Fibroblast of villous mesenchyme (primary cell): ENCODE measurements at regions not wholly inside any gene's neighbourhood (a gene's known extent, or its start where the extent isn't known, plus 50 kb on each side); places are given as distances from the start of the nearest gene placed in this dataset.

Experiments
- DNase-seq: peaks from one replicate; pipeline ENCODE4 v3.0.0-alpha.2; 2010; ENCODE audit warnings: low read depth
- H3K4me3 ChIP-seq: 2 replicates; pipeline ENCODE4 v1.5.1; 2011; ENCODE audit warnings: low read depth, mild to moderate bottlenecking, low read length
- TF ChIP-seq, protein P1 (sequence below): IDR thresholded peaks from 2 replicates; pipeline ENCODE4 v1.5.1; 2012; ENCODE audit warnings: low read depth, mild to moderate bottlenecking, low read length; ENCODE audit not compliant: insufficient read depth

DNA sequence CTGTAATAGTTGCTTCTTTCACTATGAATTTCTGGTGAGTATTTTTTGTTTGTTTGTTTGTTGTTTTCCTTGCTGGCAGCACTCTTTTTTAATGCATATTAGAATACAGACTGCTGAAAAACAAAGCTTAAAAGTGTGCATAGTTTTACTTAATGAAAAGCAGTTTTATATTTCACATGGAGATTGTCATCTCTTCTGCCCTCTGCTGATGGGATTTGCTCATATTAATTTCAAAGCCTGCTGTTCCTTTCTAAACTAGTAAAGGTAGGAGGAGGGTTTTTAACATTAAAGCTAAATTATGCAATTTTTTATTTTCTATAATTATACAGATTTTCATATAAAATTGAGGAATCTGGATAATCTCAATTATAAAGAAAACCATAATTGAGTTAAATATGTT lies 692.6 kb upstream of the SLITRK1 start:
- H3K4me3 ChIP-seq, result no peak overlapping the region
- DNase-seq, result no peak
- TF ChIP-seq, protein P1, sequence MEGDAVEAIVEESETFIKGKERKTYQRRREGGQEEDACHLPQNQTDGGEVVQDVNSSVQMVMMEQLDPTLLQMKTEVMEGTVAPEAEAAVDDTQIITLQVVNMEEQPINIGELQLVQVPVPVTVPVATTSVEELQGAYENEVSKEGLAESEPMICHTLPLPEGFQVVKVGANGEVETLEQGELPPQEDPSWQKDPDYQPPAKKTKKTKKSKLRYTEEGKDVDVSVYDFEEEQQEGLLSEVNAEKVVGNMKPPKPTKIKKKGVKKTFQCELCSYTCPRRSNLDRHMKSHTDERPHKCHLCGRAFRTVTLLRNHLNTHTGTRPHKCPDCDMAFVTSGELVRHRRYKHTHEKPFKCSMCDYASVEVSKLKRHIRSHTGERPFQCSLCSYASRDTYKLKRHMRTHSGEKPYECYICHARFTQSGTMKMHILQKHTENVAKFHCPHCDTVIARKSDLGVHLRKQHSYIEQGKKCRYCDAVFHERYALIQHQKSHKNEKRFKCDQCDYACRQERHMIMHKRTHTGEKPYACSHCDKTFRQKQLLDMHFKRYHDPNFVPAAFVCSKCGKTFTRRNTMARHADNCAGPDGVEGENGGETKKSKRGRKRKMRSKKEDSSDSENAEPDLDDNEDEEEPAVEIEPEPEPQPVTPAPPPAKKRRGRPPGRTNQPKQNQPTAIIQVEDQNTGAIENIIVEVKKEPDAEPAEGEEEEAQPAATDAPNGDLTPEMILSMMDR, result no peak

GRCh38 chr13:84571264-84571663 lies 689.0 kb upstream of the SLITRK1 start:
- no peak for DNase-seq
- H3K4me3 ChIP-seq, result no peak overlapping the region
- TF ChIP-seq, protein P1, result no peak

GRCh38 chr13:84570831-84571230 lies 688.6 kb upstream of the SLITRK1 start:
- no peak for DNase-seq
- TF ChIP-seq, protein P1, result no peak
- H3K4me3 ChIP-seq, result no peak overlapping the region

DNA sequence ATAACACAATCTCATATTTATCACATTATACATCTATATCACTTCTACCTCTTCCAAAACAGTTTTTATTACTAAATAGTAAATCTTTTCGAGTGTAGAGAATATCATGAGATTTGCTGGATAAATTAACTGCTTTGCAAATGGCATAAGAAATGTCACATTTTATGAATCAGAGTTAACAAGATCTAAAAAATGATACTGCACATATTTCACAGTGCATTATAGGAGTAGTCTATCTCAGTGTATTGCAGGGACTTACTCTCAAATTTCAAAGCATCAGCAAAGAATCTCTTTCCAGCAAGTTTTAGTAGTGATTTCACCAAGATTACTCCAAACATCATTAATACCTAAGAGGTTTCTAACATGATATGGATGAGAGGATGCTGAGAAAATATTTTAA lies 687.1 kb upstream of the SLITRK1 start:
- TF ChIP-seq, protein P1, result no peak
- H3K4me3 ChIP-seq, result no peak overlapping the region
- no peak for DNase-seq

GRCh38 chr13:84567848-84568247 lies 685.6 kb upstream of the SLITRK1 start:
- TF ChIP-seq, protein P1, result no peak
- no peak for DNase-seq
- no peak overlapping the region for H3K4me3 ChIP-seq

- TF ChIP-seq, protein P1, result no peak
- H3K4me3 ChIP-seq, result no peak overlapping the region
- DNase-seq, result no peak
Measured at GRCh38 chr13:84566780-84567179, 684.5 kb upstream of the SLITRK1 start.

- TF ChIP-seq, protein P1, result no peak
- no peak for DNase-seq
- no peak overlapping the region for H3K4me3 ChIP-seq
Measured at GRCh38 chr13:84563611-84564010, 681.3 kb upstream of the SLITRK1 start.
